ENCODE measurements at regions not wholly inside any gene's neighbourhood (a gene's known extent, or its start where the extent isn't known, plus 50 kb on each side); places are given as distances from the start of the nearest gene placed in this dataset.

DNA sequence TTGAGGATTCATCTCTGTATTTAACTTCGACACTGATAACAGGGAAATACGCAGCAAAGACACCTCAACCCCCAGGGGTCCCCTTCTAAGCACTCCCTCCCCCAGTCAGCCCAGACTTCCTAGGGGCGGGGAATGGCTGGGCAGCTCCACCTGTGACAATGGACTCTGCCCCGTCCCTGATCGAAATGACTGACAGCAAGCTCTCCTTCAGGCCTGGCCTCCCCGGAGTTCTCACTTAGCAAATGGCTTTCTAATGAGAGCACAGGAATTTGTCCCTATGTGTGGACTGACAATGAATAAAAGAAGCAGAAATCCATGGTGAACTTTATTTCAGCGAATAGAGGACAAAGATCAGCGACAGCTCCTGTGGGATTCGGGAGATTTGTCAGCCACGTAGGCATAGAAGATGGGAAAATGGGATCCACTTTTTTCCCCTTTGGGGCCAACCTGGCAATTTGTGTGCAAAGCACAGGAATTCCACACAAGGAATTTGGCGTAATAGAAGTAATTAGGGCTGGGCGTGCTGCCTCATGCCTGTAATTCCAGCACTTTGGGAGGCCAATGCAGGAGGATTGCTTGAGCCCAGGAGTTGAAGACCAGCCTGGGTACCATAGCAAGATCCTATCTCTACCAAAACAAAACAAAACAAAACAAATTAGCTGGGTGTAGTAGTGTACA lies 63.8 kb downstream of the TNFAIP2 start:
- no peak for DNase-seq (ENCODE audit: low read depth)
- Histone ChIP-seq H3K4me3 (ENCODE audit: low read depth, low read length) (no peak overlapping the region), H3K27me3 (ENCODE audit: control insufficient read depth, insufficient read depth, low read length) (peaks cover 19% of the 10 kb centered on the region), H3K36me3 (ENCODE audit: control insufficient read depth, insufficient read depth, low read length) (no peaks in the 10 kb centered on the region)
- TF ChIP-seq, protein P1, sequence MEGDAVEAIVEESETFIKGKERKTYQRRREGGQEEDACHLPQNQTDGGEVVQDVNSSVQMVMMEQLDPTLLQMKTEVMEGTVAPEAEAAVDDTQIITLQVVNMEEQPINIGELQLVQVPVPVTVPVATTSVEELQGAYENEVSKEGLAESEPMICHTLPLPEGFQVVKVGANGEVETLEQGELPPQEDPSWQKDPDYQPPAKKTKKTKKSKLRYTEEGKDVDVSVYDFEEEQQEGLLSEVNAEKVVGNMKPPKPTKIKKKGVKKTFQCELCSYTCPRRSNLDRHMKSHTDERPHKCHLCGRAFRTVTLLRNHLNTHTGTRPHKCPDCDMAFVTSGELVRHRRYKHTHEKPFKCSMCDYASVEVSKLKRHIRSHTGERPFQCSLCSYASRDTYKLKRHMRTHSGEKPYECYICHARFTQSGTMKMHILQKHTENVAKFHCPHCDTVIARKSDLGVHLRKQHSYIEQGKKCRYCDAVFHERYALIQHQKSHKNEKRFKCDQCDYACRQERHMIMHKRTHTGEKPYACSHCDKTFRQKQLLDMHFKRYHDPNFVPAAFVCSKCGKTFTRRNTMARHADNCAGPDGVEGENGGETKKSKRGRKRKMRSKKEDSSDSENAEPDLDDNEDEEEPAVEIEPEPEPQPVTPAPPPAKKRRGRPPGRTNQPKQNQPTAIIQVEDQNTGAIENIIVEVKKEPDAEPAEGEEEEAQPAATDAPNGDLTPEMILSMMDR (IDR thresholded peaks at IDR 0.05; ENCODE audit: insufficient read depth, low read length, poor library complexity, severe bottlenecking): no peak

DNA sequence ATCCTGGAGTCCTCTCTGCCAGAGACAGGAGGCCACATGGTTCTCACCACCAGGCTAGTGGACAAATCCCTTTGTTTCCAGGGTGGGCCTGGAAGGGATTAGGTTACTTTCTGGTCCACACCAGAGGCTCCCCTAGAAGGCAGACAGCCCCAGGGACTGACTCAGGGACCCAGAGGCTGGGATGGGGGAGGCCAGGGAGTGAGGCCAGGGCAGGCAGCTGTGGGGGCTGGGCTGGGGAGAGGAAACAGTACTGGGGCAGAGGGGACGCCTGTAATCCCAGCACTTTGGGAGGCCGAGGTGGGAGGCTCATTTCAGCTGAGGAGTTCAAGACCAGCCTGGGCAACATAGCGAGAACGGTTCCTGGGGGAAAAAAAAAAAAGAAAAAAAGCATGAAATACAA lies 64.7 kb downstream of the TNFAIP2 start:
- no peaks in the 10 kb centered on the region for H3K36me3 ChIP-seq (ENCODE audit: control insufficient read depth, insufficient read depth, low read length)
- no peak for DNase-seq (ENCODE audit: low read depth)
- H3K4me3 ChIP-seq (ENCODE audit: low read depth, low read length): no peak overlapping the region
- TF ChIP-seq, protein P1 (IDR thresholded peaks at IDR 0.05; ENCODE audit: insufficient read depth, low read length, poor library complexity, severe bottlenecking): no peak
- peaks cover 19% of the 10 kb centered on the region for H3K27me3 ChIP-seq (ENCODE audit: control insufficient read depth, insufficient read depth, low read length)

DNA sequence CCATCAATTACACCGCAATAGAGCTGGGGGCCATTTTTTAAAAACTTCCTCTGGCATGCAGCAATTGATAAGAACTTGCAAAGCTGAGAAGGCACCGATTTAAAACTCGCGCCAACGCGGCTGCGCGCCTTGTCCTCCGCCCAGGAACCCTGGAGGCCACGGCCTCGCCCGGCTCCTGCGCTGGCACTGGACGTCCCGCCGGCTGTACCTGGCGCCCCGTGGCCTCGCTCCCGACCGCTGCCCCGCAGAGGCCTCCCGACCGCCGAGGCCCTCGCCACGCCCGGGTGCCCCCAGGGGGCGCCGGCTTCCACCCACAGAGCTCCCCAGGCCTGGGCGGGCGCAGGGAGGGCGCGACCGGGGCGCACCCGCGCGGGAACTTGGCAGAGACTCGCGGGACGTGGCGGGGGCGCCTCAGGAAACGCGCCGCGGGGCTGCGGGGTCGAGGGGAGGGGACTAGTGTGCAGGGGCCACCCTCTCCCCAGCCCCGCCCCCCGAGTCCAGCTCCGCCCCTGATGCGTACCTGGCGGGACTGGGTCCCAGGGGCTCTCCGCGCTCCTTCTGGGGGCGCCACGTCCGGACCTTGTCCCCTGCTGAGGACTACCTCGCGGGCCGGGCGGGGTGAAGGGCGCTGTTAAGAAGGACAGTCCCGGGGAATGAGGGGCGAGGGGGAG lies 65.7 kb downstream of the TNFAIP2 start:
- H3K27me3 ChIP-seq (ENCODE audit: control insufficient read depth, insufficient read depth, low read length): peaks cover 19% of the 10 kb centered on the region
- TF ChIP-seq, protein P1 (IDR thresholded peaks at IDR 0.05; ENCODE audit: insufficient read depth, low read length, poor library complexity, severe bottlenecking): no peak
- no peak for DNase-seq (ENCODE audit: low read depth)
- no peaks in the 10 kb centered on the region for H3K36me3 ChIP-seq (ENCODE audit: control insufficient read depth, insufficient read depth, low read length)
- H3K4me3 ChIP-seq (ENCODE audit: low read depth, low read length): peak overlapping the region; percentile 27

DNA sequence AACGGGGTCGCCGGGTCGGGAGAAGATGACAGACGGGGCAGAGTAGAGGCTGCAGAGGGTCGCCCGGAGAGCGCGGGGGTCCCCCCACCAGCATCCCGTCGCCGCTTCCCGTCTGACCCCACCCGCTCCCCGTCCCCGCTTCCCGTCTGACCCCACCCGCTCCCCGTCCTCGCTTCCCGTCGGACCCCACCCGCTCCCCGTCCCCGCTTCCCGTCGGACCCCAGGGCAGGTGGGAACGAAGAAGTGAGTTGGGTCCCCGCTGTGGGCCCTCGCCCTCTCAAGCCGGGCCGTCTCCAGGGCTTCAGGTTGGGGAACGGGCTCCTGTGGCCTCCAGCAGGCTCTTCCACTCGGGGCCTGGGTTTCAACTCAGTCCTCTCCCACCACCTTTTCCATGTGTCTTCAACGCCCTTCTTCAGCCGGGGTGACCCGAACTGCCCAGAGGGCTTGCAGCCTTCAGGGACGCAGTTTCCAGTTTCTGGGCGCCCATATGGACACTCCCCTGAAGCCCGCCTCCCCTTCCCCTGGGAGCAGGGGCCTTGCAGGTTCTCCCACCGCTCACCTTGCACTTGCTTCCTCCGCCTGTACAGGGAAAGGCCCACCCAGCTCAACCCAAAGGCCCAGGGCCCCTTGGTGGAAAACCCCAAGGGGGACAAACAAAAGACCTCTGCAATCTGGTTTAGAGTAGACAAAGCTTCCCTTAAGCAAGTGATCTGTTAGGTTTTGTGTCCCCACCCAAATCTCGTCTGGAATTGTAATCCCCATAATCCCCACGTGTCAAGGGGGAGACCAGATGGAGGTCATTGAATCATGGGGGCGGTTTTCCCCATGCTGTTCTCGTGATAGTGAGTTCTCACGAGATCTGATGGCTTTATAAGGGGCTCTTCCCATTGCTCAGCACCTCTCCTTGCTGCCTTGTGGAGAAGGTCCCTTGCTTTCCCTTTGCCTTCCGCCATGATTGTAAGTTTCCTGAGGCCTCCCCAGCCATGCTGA lies 66.5 kb downstream of the TNFAIP2 start:
- Histone ChIP-seq H3K36me3 (ENCODE audit: control insufficient read depth, insufficient read depth, low read length) (no peaks in the 10 kb centered on the region), H3K4me3 (ENCODE audit: low read depth, low read length) (no peak overlapping the region), H3K27me3 (ENCODE audit: control insufficient read depth, insufficient read depth, low read length) (peaks cover 19% of the 10 kb centered on the region)
- TF ChIP-seq, protein P1 (IDR thresholded peaks at IDR 0.05; ENCODE audit: insufficient read depth, low read length, poor library complexity, severe bottlenecking): no peak
- DNase-seq (ENCODE audit: low read depth): no peak

DNA sequence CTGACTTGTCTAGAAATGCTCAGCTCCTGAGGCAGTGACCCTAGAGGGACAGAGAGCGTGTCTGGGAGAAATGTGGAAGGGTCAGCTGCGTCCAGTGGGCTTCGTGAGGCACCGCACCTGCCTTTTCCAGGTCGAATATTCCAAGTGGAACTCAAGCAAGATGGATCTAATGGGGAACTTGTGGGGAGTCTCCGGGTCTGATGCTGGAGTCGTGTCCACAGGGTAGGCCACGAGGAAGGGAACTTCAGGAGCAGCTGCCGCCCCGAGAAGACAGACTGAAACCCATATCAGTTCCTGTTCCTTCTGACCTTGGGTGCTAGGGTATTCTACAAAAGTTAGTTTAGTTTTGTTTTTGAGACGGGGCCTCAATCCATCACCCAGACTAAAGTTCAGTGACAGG lies 67.5 kb downstream of the TNFAIP2 start:
- H3K27me3 ChIP-seq (ENCODE audit: control insufficient read depth, insufficient read depth, low read length): peaks cover 19% of the 10 kb centered on the region
- no peaks in the 10 kb centered on the region for H3K36me3 ChIP-seq (ENCODE audit: control insufficient read depth, insufficient read depth, low read length)
- no peak overlapping the region for H3K4me3 ChIP-seq (ENCODE audit: low read depth, low read length)
- no peak for DNase-seq (ENCODE audit: low read depth)
- TF ChIP-seq, protein P1 (IDR thresholded peaks at IDR 0.05; ENCODE audit: insufficient read depth, low read length, poor library complexity, severe bottlenecking): no peak

Data from kidney epithelial cell (primary cell).